ENCODE measurements at regions not wholly inside any gene's neighbourhood (a gene's known extent, or its start where the extent isn't known, plus 50 kb on each side); places are given as distances from the start of the nearest gene placed in this dataset.

DNA sequence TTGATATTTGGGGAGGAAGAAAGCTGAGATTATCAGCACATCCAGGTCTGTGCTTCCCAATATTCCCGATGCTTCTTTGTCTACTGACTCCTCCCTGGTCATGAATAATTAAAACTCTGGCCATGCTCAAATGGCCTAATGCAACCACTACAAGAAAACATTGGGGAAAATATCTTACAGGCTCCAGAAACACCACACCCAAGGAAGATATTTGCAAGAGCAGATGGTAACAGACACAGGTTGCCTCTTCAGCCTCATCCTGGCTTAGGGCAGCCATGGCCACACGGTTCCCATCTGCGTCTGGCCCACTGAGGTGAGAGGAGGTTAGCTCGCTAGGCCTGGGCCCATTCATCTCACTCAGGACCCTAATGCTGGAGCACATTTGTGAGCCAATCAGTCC lies 108.4 kb upstream of the SDK1 start:
- Histone ChIP-seq H3K9me3 (ENCODE audit: control insufficient read depth, insufficient read depth, low read depth, low read length) (no peaks in the 10 kb centered on the region), H3K4me1 (ENCODE audit: control insufficient read depth, extremely low read depth, insufficient read depth, low read length) (peaks cover 2% of the 10 kb centered on the region), H3K79me2 (ENCODE audit: control insufficient read depth, insufficient read depth, low read length) (no peaks in the 10 kb centered on the region), H3K27ac (ENCODE audit: insufficient read depth, low read length) (no peak overlapping the region), H3K4me2 (ENCODE audit: extremely low read depth, insufficient read depth, low read length) (no peak overlapping the region), H3K27me3 (ENCODE audit: control insufficient read depth, insufficient read depth, low read length) (no peaks in the 10 kb centered on the region), H3K36me3 (ENCODE audit: control insufficient read depth, insufficient read depth, low read length) (no peaks in the 10 kb centered on the region), H2AFZ (ENCODE audit: low read length) (no peak overlapping the region), H3K4me3 (replicated peaks in 1 of 4; ENCODE audit: control extremely low read depth in 1 of 4, insufficient read depth in 1 of 4, low read depth in 3 of 4, low read length in 4 of 4) (no peak overlapping the region), H3K9ac (ENCODE audit: insufficient read depth, low read length) (no peak overlapping the region), H4K20me1 (ENCODE audit: control insufficient read depth, extremely low read depth, insufficient read depth, low read length) (no peaks in the 10 kb centered on the region)
- no peak for DNase-seq (ENCODE audit: low read depth in 2 of 2)
- no peak for TF ChIP-seq EZH2 (IDR thresholded peaks at IDR 0.05; ENCODE audit: low read length, missing control alignments)
- TF ChIP-seq, protein P1, sequence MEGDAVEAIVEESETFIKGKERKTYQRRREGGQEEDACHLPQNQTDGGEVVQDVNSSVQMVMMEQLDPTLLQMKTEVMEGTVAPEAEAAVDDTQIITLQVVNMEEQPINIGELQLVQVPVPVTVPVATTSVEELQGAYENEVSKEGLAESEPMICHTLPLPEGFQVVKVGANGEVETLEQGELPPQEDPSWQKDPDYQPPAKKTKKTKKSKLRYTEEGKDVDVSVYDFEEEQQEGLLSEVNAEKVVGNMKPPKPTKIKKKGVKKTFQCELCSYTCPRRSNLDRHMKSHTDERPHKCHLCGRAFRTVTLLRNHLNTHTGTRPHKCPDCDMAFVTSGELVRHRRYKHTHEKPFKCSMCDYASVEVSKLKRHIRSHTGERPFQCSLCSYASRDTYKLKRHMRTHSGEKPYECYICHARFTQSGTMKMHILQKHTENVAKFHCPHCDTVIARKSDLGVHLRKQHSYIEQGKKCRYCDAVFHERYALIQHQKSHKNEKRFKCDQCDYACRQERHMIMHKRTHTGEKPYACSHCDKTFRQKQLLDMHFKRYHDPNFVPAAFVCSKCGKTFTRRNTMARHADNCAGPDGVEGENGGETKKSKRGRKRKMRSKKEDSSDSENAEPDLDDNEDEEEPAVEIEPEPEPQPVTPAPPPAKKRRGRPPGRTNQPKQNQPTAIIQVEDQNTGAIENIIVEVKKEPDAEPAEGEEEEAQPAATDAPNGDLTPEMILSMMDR (conservative IDR thresholded peaks at IDR 0.05 in 1 of 2, IDR thresholded peaks at IDR 0.05 in 1 of 2; ENCODE audit: low read depth in 1 of 2, low read length in 2 of 2): no peak

DNA sequence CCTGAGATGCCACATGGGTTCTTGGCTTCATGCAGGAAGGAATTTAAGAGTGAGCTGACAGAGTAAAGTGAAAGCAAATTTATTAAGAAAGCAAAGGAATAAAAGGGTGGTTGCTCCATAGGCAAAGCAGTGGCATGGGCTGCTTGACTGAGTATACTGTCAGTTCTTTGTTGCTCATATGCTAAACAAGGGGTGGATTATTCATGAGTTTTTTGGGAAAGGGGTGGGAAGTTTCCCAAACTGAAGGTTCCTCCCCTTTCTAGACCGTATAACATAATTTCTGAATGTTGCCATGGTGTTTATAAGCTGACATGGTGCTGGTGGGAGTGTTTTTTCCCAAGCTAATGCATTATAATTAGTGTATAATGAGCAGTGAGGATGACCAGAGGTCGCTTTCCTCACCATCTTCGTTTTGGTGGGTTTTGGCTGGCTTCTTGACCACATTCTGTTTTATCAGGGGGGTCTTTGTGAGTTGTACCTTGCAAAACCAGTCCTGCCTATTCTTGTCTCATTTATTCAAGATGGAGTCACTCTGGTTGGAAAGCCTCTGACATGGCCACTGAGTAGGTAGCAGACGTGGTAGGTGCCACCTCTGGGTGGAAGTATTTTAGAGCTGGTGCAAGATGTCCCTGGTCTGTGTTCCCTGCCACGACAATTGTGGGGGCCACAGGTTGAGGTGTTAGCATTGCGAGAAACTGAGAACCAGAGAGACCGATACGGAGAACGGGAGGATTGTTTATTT lies 107.5 kb upstream of the SDK1 start:
- Histone ChIP-seq H4K20me1 (ENCODE audit: control insufficient read depth, extremely low read depth, insufficient read depth, low read length) (no peaks in the 10 kb centered on the region), H3K9me3 (ENCODE audit: control insufficient read depth, insufficient read depth, low read depth, low read length) (no peaks in the 10 kb centered on the region), H3K36me3 (ENCODE audit: control insufficient read depth, insufficient read depth, low read length) (no peaks in the 10 kb centered on the region), H3K4me2 (ENCODE audit: extremely low read depth, insufficient read depth, low read length) (no peak overlapping the region), H3K79me2 (ENCODE audit: control insufficient read depth, insufficient read depth, low read length) (no peaks in the 10 kb centered on the region), H3K27me3 (ENCODE audit: control insufficient read depth, insufficient read depth, low read length) (no peaks in the 10 kb centered on the region), H3K4me1 (ENCODE audit: control insufficient read depth, extremely low read depth, insufficient read depth, low read length) (peaks cover 2% of the 10 kb centered on the region), H2AFZ (ENCODE audit: low read length) (no peak overlapping the region), H3K9ac (ENCODE audit: insufficient read depth, low read length) (no peak overlapping the region), H3K27ac (ENCODE audit: insufficient read depth, low read length) (peak overlapping the region; percentile 76), H3K4me3 (replicated peaks in 1 of 4; ENCODE audit: control extremely low read depth in 1 of 4, insufficient read depth in 1 of 4, low read depth in 3 of 4, low read length in 4 of 4) (no peak overlapping the region)
- no peak for TF ChIP-seq EZH2 (IDR thresholded peaks at IDR 0.05; ENCODE audit: low read length, missing control alignments)
- TF ChIP-seq, protein P1 (conservative IDR thresholded peaks at IDR 0.05 in 1 of 2, IDR thresholded peaks at IDR 0.05 in 1 of 2; ENCODE audit: low read depth in 1 of 2, low read length in 2 of 2): no peak
- DNase-seq (ENCODE audit: low read depth in 2 of 2): peak; percentile 18 to 23

- H3K4me1 ChIP-seq (ENCODE audit: control insufficient read depth, extremely low read depth, insufficient read depth, low read length): peaks cover 2% of the 10 kb centered on the region
- no peak overlapping the region for H2AFZ ChIP-seq (ENCODE audit: low read length)
- H3K9me3 ChIP-seq (ENCODE audit: control insufficient read depth, insufficient read depth, low read depth, low read length): no peaks in the 10 kb centered on the region
- H3K36me3 ChIP-seq (ENCODE audit: control insufficient read depth, insufficient read depth, low read length): no peaks in the 10 kb centered on the region
- H3K4me3 ChIP-seq (replicated peaks in 1 of 4; ENCODE audit: control extremely low read depth in 1 of 4, insufficient read depth in 1 of 4, low read depth in 3 of 4, low read length in 4 of 4): peak overlapping the region in 1 of 4 experiments; percentile 6
- H4K20me1 ChIP-seq (ENCODE audit: control insufficient read depth, extremely low read depth, insufficient read depth, low read length): no peaks in the 10 kb centered on the region
- peak; percentile 90 to 96 for DNase-seq (ENCODE audit: low read depth in 2 of 2)
- no peaks in the 10 kb centered on the region for H3K79me2 ChIP-seq (ENCODE audit: control insufficient read depth, insufficient read depth, low read length)
- H3K9ac ChIP-seq (ENCODE audit: insufficient read depth, low read length): no peak overlapping the region
- TF ChIP-seq, protein P1 (conservative IDR thresholded peaks at IDR 0.05 in 1 of 2, IDR thresholded peaks at IDR 0.05 in 1 of 2; ENCODE audit: low read depth in 1 of 2, low read length in 2 of 2): peak in 1 of 2 donors; percentile 55
- TF ChIP-seq EZH2 (IDR thresholded peaks at IDR 0.05; ENCODE audit: low read length, missing control alignments): no peak
- no peaks in the 10 kb centered on the region for H3K27me3 ChIP-seq (ENCODE audit: control insufficient read depth, insufficient read depth, low read length)
- H3K27ac ChIP-seq (ENCODE audit: insufficient read depth, low read length): peak overlapping the region; percentile 76
- peak overlapping the region; percentile 27 for H3K4me2 ChIP-seq (ENCODE audit: extremely low read depth, insufficient read depth, low read length)
These were observed 106.4 kb upstream of the SDK1 start for GRCh38 chr7:3194501-3195141.

All from fibroblast of lung (primary cell).